Suprapubic skin (tissue), 4 donors: ENCODE measurements at regions not wholly inside any gene's neighbourhood (a gene's known extent, or its start where the extent isn't known, plus 50 kb on each side); places are given as distances from the start of the nearest gene placed in this dataset.
"Not testable (repeated sequence)": the region's sequence is repeated elsewhere in the genome, so short reads cannot be mapped to it uniquely, and the experiment has no call there.

Experiments
- DNase-seq, 2 donors: peaks; one replicate each; pipeline ENCODE4 v3.0.0-alpha.2; 2019; ENCODE audit warnings: low spot score in 2 of 2
- H3K27ac ChIP-seq: fragments of 200-600 bp; sonication (generic); one replicate; pipeline ENCODE4 v1.5.1; 2019
- H3K27me3 ChIP-seq: fragments of 200-600 bp; sonication (generic); one replicate; pipeline ENCODE4 v1.5.1; 2019
- H3K36me3 ChIP-seq: fragments of 200-600 bp; sonication (generic); one replicate; pipeline ENCODE4 v1.5.1; 2019
- H3K4me1 ChIP-seq: fragments of 200-600 bp; sonication (generic); one replicate; pipeline ENCODE4 v1.5.1; 2019
- H3K4me3 ChIP-seq: fragments of 200-600 bp; sonication (generic); one replicate; pipeline ENCODE4 v1.5.1; 2019; ENCODE audit warnings: mild to moderate bottlenecking
- H3K9me3 ChIP-seq: fragments of 200-600 bp; sonication (generic); one replicate; pipeline ENCODE4 v1.5.1; 2019
- EP300 ChIP-seq: sonication (generic); formaldehyde crosslinking; IDR thresholded peaks from one replicate; pipeline ENCODE4 v1.6.1; 2017; ENCODE audit warnings: antibody characterized with exemption
- POLR2A ChIP-seq, 2 donors: fragments of 450-650 bp; IDR thresholded peaks; one replicate each; pipeline ENCODE4 v1.6.1; 2017; ENCODE audit warnings: antibody characterized with exemption in 2 of 2, mild to moderate bottlenecking in 2 of 2, moderate library complexity in 2 of 2
- POLR2AphosphoS5 ChIP-seq, 3 donors: sonication (generic); formaldehyde crosslinking; IDR thresholded peaks; one replicate each; pipeline ENCODE4 v1.6.1; 2017; ENCODE audit warnings: antibody characterized with exemption in 3 of 3
- WGBS: methylation state at CpG from one replicate; pipeline ENCODE4 v1.1.5; 2018; 5-methylcytosine and 5-hydroxymethylcytosine counted together
- TF ChIP-seq, protein P1 (sequence below), 2 donors: fragments of 200-600 bp in 1 of 2; fragments of 450-650 bp in 1 of 2; sonication (generic) in 1 of 2; IDR thresholded peaks; one replicate each; pipeline ENCODE4 v1.5.1; 2016 to 2019; ENCODE audit warnings: antibody characterized with exemption in 2 of 2, mild to moderate bottlenecking in 1 of 2, moderate library complexity in 1 of 2

DNA sequence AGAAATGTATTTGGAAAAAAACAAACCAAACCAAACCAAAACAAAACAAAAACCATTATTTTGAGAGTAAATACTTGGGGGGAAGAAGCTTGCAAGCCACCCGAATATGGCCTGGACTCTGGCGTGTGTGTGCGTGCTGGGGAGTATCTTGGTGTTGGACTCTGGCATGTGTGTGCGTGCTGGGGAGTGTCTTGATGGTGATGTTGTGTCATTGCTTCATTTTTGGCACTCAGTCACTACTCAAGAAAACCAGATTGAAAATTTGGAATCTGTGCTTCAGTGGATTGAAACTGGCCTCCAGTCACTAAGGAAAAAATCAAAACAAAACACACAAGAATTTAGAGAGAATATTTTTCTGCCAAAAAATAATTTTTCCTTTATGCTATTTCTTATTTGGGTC, 76.1 kb downstream of the ARRDC3 start:
- Histone ChIP-seq H3K36me3 (no peaks in the 10 kb centered on the region), H3K4me3 (no peak overlapping the region), H3K9me3 (no peaks in the 10 kb centered on the region), H3K27ac (peak overlapping the region; percentile 64), H3K4me1 (peaks cover 37% of the 10 kb centered on the region), H3K27me3 (no peaks in the 10 kb centered on the region)
- peak; percentile 83 to 88 for DNase-seq
- 32% methylated on average over 4 of the region's 4 CpGs for WGBS
- TF ChIP-seq, protein P1, sequence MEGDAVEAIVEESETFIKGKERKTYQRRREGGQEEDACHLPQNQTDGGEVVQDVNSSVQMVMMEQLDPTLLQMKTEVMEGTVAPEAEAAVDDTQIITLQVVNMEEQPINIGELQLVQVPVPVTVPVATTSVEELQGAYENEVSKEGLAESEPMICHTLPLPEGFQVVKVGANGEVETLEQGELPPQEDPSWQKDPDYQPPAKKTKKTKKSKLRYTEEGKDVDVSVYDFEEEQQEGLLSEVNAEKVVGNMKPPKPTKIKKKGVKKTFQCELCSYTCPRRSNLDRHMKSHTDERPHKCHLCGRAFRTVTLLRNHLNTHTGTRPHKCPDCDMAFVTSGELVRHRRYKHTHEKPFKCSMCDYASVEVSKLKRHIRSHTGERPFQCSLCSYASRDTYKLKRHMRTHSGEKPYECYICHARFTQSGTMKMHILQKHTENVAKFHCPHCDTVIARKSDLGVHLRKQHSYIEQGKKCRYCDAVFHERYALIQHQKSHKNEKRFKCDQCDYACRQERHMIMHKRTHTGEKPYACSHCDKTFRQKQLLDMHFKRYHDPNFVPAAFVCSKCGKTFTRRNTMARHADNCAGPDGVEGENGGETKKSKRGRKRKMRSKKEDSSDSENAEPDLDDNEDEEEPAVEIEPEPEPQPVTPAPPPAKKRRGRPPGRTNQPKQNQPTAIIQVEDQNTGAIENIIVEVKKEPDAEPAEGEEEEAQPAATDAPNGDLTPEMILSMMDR (IDR thresholded peaks at IDR 0.05), result no peak
- TF ChIP-seq POLR2AphosphoS5 (IDR thresholded peaks at IDR 0.05), result peak in 1 of 3 donors; percentile 76
- TF ChIP-seq POLR2A (IDR thresholded peaks at IDR 0.05), result no peak

DNA sequence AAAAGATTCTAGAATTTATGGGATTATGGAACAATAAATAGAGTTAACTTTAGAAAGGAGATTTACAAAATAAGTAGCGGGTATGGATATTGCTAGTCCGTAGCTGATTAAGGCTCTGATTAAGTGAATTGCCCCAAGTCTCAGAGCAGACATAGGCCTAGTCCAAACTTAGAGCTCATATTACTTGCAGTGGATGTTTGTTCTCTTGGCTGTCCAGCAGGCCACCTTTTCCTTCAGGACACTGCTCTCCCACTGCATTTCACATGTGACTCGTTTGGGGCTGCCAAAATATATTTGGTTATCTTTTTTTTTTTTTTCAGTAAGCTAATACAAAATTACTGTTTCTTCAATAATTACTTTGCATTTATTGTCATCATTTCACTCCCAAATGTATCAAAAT, 76.6 kb downstream of the ARRDC3 start:
- peaks cover 37% of the 10 kb centered on the region for H3K4me1 ChIP-seq
- TF ChIP-seq POLR2A (IDR thresholded peaks at IDR 0.05) (no peak), POLR2AphosphoS5 (IDR thresholded peaks at IDR 0.05) (no peak), EP300 (no peak)
- TF ChIP-seq, protein P1 (IDR thresholded peaks at IDR 0.05), result no peak
- no peaks in the 10 kb centered on the region for H3K36me3 ChIP-seq
- no peaks in the 10 kb centered on the region for H3K9me3 ChIP-seq
- DNase-seq, result no peak
- H3K4me3 ChIP-seq, result no peak overlapping the region
- no peaks in the 10 kb centered on the region for H3K27me3 ChIP-seq
- H3K27ac ChIP-seq, result peak overlapping the region; percentile 64
- WGBS, result 64% methylated on average over 3 of the region's 3 CpGs

DNA sequence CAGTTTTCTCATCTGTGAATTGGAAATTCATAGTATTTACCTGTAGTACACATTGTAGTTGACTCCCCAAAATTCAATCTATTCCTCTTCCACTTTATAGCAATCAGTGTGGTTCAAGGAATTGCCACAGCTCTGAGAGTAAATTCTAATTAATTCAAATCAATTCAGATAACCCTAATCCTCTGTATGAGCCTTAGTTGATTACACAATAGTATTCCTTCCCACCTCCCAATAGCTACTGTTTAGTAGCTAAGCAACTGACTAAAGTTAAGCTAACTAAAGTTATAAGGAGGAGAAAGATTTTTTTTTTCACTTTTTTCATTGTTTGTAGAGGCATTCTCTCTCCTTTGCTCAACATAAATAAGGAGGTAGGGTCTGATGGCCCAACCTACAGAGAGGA, 77.5 kb downstream of the ARRDC3 start:
- H3K4me3 ChIP-seq, result no peak overlapping the region
- no peak for DNase-seq
- H3K4me1 ChIP-seq, result peaks cover 29% of the 10 kb centered on the region
- H3K9me3 ChIP-seq, result no peaks in the 10 kb centered on the region
- no peak for TF ChIP-seq EP300
- no peak for TF ChIP-seq POLR2A (IDR thresholded peaks at IDR 0.05)
- TF ChIP-seq POLR2AphosphoS5 (IDR thresholded peaks at IDR 0.05), result no peak
- TF ChIP-seq, protein P1 (IDR thresholded peaks at IDR 0.05), result no peak
- no peaks in the 10 kb centered on the region for H3K27me3 ChIP-seq
- H3K36me3 ChIP-seq, result no peaks in the 10 kb centered on the region
- H3K27ac ChIP-seq, result peak overlapping the region; percentile 64

DNA sequence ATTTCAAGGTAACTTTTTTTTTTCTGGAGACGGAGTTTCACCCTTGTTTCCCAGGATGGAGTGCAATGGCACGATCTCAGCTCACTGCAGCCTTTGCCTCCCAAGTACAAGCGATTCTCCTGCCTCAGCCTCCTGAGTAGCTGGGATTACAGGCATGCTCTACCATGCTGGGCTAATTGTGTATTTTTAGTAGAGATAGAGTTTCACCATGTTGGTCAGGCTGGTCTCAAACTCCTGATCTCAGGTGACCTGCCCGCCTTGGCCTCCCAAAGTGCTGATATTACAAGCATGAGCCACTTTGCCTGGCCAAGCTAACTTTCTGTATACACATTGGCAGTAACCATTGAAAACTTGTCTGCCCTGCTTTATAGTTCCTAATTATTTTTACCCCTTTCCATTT, 79.1 kb downstream of the ARRDC3 start:
- H3K4me3 ChIP-seq, DNase-seq, H3K27ac ChIP-seq, H3K27me3 ChIP-seq, H3K36me3 ChIP-seq, H3K9me3 ChIP-seq: not testable (repeated sequence)
- peaks cover 29% of the 10 kb centered on the region for H3K4me1 ChIP-seq
- WGBS, result 98% methylated on average over 4 of the region's 4 CpGs

DNA sequence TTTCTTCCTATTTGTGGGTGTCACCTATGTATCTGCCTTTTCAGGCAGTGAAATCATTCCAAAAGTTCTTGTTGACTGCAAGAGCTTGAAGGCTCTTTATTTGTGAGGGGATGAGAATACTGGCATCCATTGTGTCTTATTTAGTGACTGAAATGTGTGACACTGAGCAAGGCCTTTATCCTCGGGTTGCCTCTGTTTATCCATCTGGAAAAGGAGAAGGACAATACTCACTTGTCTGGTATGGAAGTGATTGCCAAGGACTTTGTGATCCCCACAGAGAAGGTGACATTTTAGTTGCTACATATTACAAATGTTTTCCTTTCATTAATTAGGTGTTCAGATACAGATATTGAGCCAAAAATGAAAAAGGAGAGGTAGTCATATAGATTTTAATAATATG, 80.2 kb downstream of the ARRDC3 start:
- TF ChIP-seq POLR2A (IDR thresholded peaks at IDR 0.05) (no peak), POLR2AphosphoS5 (IDR thresholded peaks at IDR 0.05) (peak in 2 of 3 donors; percentile 54 to 60)
- Histone ChIP-seq H3K4me1 (peaks cover 29% of the 10 kb centered on the region), H3K4me3 (no peak overlapping the region), H3K36me3 (no peaks in the 10 kb centered on the region), H3K27me3 (no peaks in the 10 kb centered on the region), H3K9me3 (no peaks in the 10 kb centered on the region), H3K27ac (no peak overlapping the region)
- DNase-seq, result no peak
- WGBS, result 69% methylated on average over 1 of the region's 1 CpG

DNA sequence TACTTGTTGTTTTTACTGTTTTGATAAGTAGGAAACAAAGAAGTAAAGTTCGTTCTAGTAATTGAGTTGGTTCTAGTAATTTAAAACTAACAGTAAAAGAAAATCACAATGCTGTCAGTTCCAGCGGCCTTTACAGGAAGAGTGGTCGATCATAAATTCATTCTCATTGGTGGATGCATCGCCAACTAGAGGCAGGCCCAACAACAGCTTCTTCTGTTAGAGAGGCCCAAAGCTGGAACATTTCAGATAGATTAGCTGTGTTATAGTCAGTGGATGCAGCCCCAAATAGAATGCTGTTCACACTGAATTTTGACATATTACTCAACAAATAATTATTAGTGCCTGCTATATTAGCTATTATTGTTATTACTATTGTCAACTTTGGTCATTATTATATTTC, 80.8 kb downstream of the ARRDC3 start:
- no peak for DNase-seq
- Histone ChIP-seq H3K4me3 (no peak overlapping the region), H3K4me1 (peaks cover 27% of the 10 kb centered on the region), H3K27ac (peak overlapping the region; percentile 86), H3K36me3 (no peaks in the 10 kb centered on the region), H3K9me3 (no peaks in the 10 kb centered on the region), H3K27me3 (no peaks in the 10 kb centered on the region)
- 90% methylated on average over 4 of the region's 4 CpGs for WGBS
- TF ChIP-seq EP300, result no peak
- TF ChIP-seq, protein P1 (IDR thresholded peaks at IDR 0.05), result no peak
- no peak for TF ChIP-seq POLR2AphosphoS5 (IDR thresholded peaks at IDR 0.05)
- TF ChIP-seq POLR2A (IDR thresholded peaks at IDR 0.05), result no peak
